Peyer's patch (tissue), 4 donors: ENCODE measurements at regions not wholly inside any gene's neighbourhood (a gene's known extent, or its start where the extent isn't known, plus 50 kb on each side); places are given as distances from the start of the nearest gene placed in this dataset.
"Not testable (repeated sequence)": the region's sequence is repeated elsewhere in the genome, so short reads cannot be mapped to it uniquely, and the experiment has no call there.

Experiments
- DNase-seq, 3 donors: peaks; one replicate each; pipeline ENCODE4 v3.0.0-alpha.2; 2017 to 2019
- H3K27ac ChIP-seq, 4 donors: fragments of 200-600 bp; sonication (generic); one replicate each; pipeline ENCODE4 v1.5.1; 2016 to 2019
- H3K27me3 ChIP-seq, 2 donors: fragments of 200-600 bp; sonication (generic); one replicate each; pipeline ENCODE4 v1.5.1; 2019
- H3K36me3 ChIP-seq, 3 donors: fragments of 200-600 bp; sonication (generic); one replicate each; pipeline ENCODE4 v1.5.1; 2016 to 2019
- H3K4me1 ChIP-seq, 4 donors: fragments of 200-600 bp; sonication (generic); one replicate each; pipeline ENCODE4 v1.5.1; 2016 to 2019
- H3K4me3 ChIP-seq, 4 donors: fragments of 200-600 bp; sonication (generic); 1 replicate in 3 of 4; 2 replicates in 1 of 4; pipeline ENCODE4 v1.5.1; 2016 to 2019; ENCODE audit warnings: mild to moderate bottlenecking in 1 of 4
- H3K9me3 ChIP-seq, 4 donors: fragments of 200-600 bp; sonication (generic); one replicate each; pipeline ENCODE4 v1.5.1; 2016 to 2019; ENCODE audit warnings: mild to moderate bottlenecking in 1 of 4
- CTCF ChIP-seq, 6 experiments: fragments of 450-650 bp in 4 of 6; fragments of 200-600 bp in 2 of 6; sonication (generic) in 1 of 6; IDR thresholded peaks; one replicate each; pipeline ENCODE4 v1.5.1; 2017 to 2019; ENCODE audit warnings: antibody characterized with exemption in 6 of 6, mild to moderate bottlenecking in 3 of 6, moderate library complexity in 1 of 6
- POLR2A ChIP-seq, 2 donors: fragments of 450-650 bp; IDR thresholded peaks; one replicate each; pipeline ENCODE4 v1.5.1; 2017; ENCODE audit warnings: antibody characterized with exemption in 2 of 2, mild to moderate bottlenecking in 2 of 2, moderate library complexity in 2 of 2

- Histone ChIP-seq H3K36me3 (no peaks in the 10 kb centered on the region), H3K9me3 (no peaks in the 10 kb centered on the region), H3K4me3 (no peak overlapping the region), H3K27ac (no peak overlapping the region), H3K4me1 (no peaks in the 10 kb centered on the region), H3K27me3 (no peaks in the 10 kb centered on the region)
- DNase-seq, result no peak
- no peak for TF ChIP-seq CTCF (IDR thresholded peaks at IDR 0.05)
- no peak for TF ChIP-seq POLR2A (IDR thresholded peaks at IDR 0.05)
These were observed 94.0 kb upstream of the CDCA7L start for GRCh38 chr7:22039670-22040069.

- not testable (repeated sequence) for H3K4me3 ChIP-seq, H3K36me3 ChIP-seq, H3K27me3 ChIP-seq, H3K4me1 ChIP-seq, H3K27ac ChIP-seq, H3K9me3 ChIP-seq, DNase-seq
These were observed 86.7 kb upstream of the CDCA7L start for GRCh38 chr7:22032356-22032755.

GRCh38 chr7:22028656-22029055, 83.0 kb upstream of the CDCA7L start:
- DNase-seq, H3K27me3 ChIP-seq, H3K4me3 ChIP-seq, H3K36me3 ChIP-seq, H3K9me3 ChIP-seq, H3K27ac ChIP-seq, H3K4me1 ChIP-seq: not testable (repeated sequence)

DNA sequence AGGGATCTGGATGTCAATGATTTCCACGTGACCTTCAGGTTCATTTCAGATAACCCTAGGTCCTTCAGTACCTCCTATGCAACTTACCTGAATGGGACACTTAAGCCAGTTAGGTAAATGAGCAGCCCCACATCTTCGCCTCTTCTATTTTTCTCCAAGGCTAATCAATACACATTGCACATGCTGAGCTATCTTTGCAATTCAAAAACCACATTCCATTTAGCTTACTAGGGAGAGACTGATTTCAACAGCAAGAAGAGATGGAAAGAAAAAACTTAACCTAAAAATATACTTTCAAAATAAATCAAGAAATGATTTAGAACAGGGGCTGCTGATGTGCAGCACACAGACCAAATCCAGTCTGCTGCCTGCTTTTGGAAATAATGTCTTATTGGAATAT, 81.8 kb upstream of the CDCA7L start:
- no peak for TF ChIP-seq POLR2A (IDR thresholded peaks at IDR 0.05)
- TF ChIP-seq CTCF (IDR thresholded peaks at IDR 0.05), result no peak
- no peaks in the 10 kb centered on the region for H3K4me1 ChIP-seq
- no peak overlapping the region for H3K4me3 ChIP-seq
- H3K27ac ChIP-seq, result no peak overlapping the region
- H3K27me3 ChIP-seq, result no peaks in the 10 kb centered on the region
- H3K36me3 ChIP-seq, result no peaks in the 10 kb centered on the region
- no peaks in the 10 kb centered on the region for H3K9me3 ChIP-seq
- no peak for DNase-seq

- TF ChIP-seq POLR2A (IDR thresholded peaks at IDR 0.05) (no peak), CTCF (IDR thresholded peaks at IDR 0.05) (no peak)
- Histone ChIP-seq H3K36me3 (no peaks in the 10 kb centered on the region), H3K27ac (no peak overlapping the region), H3K27me3 (no peaks in the 10 kb centered on the region), H3K9me3 (no peaks in the 10 kb centered on the region), H3K4me3 (no peak overlapping the region), H3K4me1 (no peaks in the 10 kb centered on the region)
- DNase-seq, result no peak
These were observed 80.3 kb upstream of the CDCA7L start for GRCh38 chr7:22025983-22026382.

DNA sequence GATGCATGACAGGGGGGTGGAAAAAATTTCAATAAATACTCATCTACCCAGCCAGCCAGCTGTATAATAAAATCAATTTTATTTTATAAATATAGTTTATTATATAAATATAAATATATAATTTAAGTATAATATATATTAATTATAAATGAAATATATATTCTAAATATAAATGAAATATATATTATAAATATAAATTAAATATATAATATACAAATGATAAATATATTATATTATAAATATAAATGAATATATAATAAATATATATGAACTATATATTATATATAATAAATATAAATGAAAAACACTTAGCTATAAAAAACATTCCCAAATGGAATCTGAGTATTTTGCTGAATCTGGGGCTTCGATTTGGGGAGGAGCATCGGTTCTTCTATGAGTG, 79.4 kb upstream of the CDCA7L start:
- Histone ChIP-seq H3K4me1 (no peaks in the 10 kb centered on the region), H3K9me3 (no peaks in the 10 kb centered on the region), H3K36me3 (no peaks in the 10 kb centered on the region), H3K4me3 (no peak overlapping the region), H3K27ac (no peak overlapping the region), H3K27me3 (no peaks in the 10 kb centered on the region)
- DNase-seq, result no peak
- TF ChIP-seq POLR2A (IDR thresholded peaks at IDR 0.05), result no peak

DNA sequence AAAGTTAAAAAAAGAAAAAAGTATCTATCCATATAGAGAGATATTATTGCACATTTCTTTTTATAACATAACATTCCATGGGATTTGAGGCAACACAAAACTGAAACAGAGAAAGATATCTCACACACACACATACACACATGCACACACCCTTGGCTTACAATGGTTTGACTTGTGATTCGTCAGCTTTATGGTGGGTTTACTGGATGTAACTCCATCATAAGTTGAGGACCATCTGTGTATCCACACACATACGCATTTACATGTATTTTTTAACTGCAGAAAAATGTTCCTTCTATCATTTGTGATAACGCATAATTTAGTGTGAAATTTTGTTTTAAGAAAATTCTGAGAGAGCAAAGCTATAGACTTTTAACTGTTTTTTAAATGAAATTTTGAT, 74.2 kb upstream of the CDCA7L start:
- Histone ChIP-seq H3K27me3 (no peaks in the 10 kb centered on the region), H3K4me1 (no peaks in the 10 kb centered on the region), H3K9me3 (no peaks in the 10 kb centered on the region), H3K27ac (no peak overlapping the region), H3K36me3 (no peaks in the 10 kb centered on the region), H3K4me3 (no peak overlapping the region)
- TF ChIP-seq POLR2A (IDR thresholded peaks at IDR 0.05) (no peak), CTCF (IDR thresholded peaks at IDR 0.05) (no peak)
- no peak for DNase-seq
